Fibroblast of gingiva (primary cell): ENCODE measurements at regions not wholly inside any gene's neighbourhood (a gene's known extent, or its start where the extent isn't known, plus 50 kb on each side); places are given as distances from the start of the nearest gene placed in this dataset.
"Not testable (repeated sequence)": the region's sequence is repeated elsewhere in the genome, so short reads cannot be mapped to it uniquely, and the experiment has no call there.

Experiments used
- DNase-seq: peaks from one replicate; pipeline ENCODE4 v3.0.0-alpha.2; 2011; ENCODE audit warnings: low read depth

DNA sequence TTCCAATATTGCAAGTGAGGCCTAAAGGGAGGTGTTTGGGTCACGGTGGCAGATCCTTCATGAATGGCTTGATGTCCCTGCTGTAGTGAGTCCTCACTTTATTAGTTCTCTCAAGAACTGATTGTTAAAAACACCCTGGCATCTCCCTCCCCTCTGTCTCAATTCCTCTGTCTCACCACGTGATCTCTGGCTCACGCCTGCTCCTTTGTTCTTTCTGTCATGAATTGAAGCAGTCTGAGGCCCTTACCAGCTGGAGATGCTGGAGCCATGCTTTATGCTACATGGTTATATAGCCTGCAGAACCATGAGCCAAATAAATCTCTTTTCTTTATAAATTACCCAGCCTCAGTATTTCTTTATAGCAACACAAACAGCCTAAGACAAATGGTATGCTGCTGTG is 980.7 kb upstream of the GRIA3 start:
- DNase-seq, result no peak

DNA sequence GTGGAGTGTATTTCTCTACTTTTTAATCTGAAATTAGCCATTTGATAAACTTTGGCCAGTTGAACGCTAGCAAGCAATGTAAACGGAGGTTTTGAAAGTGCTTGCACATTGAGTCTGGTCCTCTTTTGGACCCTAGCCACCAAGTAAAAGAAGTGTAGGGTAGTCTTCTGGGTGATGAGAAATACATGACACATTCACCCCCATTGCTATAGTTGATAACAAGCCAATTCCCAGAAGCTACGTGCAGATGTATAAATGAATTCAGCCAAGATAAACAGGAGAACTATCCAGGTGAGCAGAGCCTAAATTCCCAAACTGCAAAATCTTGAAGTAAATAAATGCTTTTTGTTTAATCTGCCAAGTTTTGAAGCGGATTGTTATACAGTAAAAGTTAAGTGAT is 965.4 kb upstream of the GRIA3 start:
- DNase-seq, result no peak

DNA sequence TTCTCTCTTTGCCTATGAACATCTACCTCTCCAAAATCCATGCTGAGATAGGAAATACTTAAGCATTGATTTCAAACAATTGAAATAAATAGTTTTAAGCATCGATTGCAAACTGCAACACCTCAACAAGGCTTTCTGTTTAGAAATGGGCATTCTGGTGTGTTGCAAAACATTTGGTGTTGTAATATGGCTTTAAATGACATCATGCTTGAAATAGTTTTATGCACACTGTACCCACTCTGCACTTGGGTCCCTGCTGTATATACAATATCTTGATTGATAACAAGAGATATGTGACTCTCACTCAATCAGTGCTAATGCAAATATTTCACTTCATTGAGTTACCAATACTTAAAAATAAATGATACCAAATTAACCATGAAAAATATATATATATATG is 964.9 kb upstream of the GRIA3 start:
- DNase-seq, result peak; percentile 1

DNA sequence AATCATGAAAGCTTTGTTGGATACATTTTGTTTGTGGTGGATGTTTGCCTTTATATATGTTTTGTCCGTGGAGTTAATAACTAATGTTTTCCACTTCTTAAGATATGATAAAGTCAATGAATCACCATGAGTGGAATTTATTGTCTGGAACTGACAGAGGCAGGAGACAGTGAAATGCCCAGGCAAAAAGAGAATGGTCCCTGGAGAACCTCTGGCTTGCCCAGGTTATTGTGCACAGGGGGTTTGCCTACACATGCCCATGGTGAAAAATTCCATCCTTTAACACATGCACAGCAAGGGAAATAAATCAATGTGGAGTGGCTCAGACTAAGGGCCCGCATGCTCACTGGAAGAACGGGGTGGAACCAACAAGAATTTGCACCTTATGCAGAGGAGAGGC is 964.3 kb upstream of the GRIA3 start:
- DNase-seq, result no peak

DNA sequence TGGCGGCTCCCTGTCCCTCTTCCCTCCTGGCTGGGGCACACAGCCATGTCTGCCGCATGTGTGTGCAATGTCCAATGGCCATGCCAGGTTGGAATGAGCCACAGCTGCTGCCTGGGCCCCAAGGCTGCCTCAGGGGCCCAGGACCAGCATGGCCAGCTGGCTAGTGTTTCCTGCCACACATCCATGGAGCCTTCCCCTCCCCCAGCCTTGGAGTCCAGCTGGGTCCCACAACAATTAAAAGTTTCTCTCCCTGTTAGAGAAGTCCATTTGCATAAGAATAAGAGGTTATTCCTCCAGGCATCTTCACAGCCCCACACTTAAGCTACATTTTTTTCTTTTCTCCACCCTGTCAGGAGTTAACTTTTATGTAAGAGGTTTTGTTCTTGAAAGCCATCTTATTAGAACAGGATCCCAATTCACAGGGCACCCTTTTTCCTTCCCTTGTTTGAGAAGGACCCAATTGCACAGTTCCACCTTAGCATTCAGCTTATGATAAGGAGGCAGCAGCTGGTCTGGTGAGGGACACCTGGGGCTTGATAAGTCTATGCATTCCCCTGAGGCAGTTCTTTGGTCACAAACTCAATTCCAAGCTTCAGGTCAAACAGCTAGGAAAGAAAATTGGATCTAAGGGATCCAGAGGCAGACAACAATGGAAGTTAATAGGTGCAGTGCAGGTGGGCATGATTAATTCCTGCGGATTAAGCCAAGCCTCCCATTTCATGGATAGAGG is 963.3 kb upstream of the GRIA3 start:
- no peak for DNase-seq

DNA sequence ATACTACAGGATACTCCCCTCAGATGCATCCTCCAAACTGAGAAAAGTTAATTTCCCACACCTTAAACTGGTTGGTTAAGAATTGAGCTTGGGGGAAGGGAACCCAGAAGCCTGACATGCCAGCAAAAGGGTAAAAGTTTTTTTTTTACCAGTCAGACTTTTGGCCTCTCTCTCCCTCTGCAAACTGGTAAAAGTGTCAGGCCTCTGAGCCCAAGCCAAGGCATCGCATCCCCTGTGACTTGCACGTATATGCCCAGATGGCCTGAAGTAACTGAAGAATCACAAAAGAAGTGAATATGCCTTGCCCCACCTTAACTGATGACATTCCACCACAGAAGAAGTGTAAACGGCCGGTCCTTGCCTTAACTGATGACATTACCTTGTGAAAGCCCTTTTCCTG is 962.3 kb upstream of the GRIA3 start:
- DNase-seq, result not testable (repeated sequence)

DNA sequence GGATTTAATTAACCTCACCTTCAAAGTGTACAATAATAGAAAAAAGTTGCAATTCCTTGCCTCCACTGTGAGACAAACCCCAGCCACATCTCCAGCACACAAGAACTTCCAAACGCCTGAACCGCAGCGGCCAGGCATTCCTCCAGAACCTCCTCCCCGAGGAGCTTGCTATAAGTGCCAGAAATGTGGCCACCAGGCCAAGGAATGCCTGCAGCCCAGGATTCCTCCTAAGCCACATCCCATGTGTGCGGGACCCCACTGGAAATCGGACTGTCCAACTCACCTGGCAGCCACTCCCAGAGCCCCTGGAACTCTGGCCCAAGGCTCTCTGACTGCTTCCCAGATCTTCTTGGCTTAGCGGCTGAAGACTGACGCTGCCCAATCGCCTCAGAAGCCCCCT is 959.9 kb upstream of the GRIA3 start:
- DNase-seq, result not testable (repeated sequence)

DNA sequence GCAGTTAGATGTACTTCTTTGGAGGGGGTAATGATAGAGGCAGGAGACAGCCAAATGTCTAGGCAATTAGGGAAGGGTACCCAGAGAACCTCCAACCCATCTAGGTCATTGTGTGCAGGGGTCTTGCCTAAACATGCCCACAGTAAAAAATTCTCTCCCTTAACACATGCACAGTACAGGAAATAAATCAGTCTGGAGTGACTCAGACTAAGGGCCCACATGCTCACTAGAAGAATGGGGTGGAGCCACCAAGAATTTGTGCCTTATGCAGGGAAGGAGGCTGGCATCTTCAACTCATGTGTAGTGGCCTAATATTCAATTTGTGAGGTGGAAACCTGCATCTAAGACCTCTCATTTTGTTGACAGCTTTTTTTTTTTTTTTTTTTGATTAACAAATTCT is 945.3 kb upstream of the GRIA3 start:
- DNase-seq, result no peak

DNA sequence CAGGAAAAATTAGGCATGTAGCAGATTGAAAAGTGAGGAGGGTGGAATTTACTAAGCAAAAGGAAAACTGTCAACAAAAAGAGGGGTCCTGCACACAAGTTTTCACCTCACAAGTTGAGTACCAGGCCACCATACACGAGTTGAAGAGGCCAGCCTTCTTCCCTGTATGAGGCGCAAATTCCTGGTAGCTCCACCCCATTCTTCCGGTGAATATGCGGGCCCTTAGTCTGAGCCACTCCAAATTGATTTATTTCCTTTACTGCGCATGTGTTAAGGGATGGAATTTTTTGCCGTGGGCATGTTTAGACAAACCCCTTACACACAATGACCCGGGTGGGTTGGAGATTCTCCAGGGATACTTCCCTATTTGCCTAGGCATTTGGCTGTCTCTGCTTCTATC is 942.1 kb upstream of the GRIA3 start:
- no peak for DNase-seq

DNA sequence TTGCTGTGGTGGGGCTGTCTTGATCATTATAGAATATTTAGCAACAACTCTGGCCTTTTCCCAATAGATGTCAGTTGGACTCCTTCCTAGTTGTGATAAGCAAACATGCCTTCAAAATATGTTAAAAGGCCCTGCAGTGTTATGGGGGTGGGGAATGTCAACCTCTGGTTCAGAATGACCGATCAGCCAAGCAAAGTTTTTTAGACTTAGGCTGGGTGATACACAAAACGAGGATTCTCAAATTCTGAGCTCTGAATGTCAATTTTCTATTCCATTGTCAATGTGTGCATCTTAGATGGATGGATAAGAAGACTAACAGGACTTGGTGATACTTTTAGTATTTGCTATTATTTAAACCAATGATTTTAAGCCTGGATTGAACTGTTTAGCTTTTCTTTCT is 940.0 kb upstream of the GRIA3 start:
- DNase-seq, result no peak

DNA sequence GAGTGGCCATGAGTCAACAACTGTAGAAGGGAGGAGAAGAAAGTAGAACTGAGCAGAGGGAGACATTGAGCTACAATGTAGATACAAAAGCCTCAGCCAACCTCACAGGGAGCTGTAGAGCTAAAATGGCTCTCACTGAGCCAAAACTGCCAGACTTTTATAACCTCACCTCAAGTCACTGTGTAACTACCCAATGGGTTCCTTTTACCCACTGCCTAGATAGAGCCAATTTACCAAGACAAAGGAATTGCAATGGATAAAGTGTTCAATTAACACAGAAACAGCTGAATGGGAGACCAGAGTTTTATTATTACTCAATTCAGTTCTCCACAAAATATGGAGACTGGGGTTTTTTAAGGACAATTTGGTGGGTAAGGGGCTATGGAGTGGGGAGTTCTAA is 938.9 kb upstream of the GRIA3 start:
- DNase-seq, result no peak

DNA sequence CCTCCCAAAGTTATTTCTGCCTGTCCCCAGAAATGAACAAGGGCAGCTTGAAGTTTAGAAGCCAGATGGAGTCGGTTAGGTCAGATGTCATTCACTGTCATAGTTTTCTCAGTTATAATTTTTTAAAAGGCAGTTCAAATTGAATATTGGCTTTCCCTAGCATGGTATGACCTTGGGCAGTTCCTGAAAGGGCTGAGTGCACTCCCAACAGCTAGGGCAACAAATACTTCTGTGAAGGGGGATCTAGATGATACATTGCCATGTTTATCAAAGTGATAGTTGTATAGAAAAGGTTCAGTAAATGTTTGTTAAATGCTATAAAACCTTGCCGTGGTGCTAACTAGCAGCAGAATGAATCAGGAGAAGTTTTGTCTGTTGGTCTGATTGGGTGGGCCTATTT is 938.1 kb upstream of the GRIA3 start:
- no peak for DNase-seq

DNA sequence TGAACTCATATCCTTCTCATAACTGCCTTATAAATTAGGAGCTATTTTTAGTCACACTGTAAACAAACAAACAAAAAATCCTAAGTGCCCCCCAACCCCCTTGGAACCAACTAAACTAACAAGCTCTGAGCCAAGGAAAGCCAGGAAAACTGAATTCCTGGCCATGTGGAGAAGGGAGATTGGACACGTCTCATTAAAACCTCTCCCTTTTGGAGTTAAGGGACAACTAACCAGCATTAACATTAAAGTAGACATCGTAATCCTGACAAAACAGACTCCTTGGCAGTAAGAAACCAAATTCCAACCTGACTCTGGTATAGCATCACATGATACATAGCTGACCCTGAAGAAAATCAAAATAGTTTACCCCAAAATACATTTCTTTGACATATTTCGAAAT is 937.1 kb upstream of the GRIA3 start:
- DNase-seq, result no peak

DNA sequence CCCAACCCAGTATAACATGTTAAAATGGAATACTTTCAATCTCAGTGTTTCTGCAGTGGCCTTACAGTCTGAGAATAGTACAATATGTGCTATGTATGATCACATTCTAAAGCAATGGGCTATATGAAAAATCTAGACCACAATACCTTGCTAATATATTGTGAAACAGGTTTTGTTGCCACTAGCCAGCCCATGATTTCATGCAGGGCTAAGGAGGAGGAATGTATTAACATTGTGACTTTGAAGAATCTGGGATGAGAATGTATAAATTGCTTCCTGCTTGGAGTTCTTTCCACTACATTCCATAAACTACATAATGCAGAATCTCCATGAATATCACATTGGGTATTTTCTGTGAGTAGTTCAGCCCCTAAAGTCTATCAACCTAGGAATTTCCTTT is 935.4 kb upstream of the GRIA3 start:
- DNase-seq, result no peak

DNA sequence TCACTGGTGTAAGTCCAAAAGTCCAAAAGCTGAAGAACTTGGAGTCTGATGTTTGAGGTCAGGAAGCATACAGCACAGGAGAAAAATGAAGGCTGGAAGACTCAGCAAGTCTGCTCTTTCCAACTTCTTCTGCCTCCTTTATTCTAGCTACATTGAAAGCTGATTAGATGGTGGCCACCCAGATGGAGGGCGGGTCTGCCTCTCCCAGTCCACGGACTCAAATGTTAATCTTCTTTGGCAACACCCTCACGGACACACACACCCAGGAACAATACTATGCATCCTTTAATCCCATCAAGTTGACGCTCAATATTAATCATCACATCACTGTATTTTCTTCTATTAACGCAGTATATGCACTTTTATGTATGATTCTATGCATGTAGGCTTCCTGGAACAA is 931.6 kb upstream of the GRIA3 start:
- DNase-seq, result no peak

DNA sequence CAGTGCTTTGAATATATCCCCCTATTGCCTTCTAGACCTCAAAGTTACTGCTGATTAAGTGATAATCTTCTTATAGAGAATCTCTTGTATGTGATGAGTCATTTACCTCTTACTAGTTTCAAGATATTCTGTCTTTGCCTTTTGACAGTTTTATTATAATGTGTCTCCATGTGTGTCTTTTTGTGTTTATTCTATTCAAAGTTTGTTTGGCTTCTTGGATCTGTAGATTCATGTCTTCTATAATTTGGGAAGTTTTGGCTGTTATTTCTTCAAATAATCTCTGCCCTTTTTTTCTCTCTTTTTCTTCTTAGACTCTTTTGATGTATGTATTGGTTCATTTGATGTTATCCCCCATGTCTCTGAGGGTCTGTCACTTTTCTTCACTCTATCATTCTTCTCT is 915.7 kb upstream of the GRIA3 start:
- DNase-seq, result no peak

DNA sequence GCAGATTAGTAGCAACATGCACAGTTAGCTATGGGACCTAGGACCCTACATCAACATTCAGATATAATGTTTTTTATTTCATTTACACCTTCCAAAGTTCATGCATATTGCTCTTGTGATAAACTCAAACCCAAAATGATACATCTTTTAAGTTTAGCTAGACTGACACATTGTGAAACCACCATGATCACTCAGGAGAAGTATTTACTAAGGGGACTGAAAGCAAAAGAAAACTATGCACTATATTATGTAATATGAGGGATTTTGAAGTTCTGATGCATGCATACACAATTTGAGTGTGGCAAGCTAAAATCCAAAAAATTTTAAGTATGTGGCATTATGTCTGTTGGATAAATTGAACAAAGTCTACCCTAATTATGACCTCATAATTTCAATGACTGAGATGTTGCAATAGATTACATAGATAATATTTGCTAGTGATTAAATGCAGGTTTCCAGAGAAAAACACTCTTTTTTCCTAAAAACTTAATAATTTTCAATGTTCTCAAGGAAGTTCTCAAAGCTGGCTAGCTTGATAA is 914.8 kb upstream of the GRIA3 start:
- DNase-seq, result peak; percentile 22

DNA sequence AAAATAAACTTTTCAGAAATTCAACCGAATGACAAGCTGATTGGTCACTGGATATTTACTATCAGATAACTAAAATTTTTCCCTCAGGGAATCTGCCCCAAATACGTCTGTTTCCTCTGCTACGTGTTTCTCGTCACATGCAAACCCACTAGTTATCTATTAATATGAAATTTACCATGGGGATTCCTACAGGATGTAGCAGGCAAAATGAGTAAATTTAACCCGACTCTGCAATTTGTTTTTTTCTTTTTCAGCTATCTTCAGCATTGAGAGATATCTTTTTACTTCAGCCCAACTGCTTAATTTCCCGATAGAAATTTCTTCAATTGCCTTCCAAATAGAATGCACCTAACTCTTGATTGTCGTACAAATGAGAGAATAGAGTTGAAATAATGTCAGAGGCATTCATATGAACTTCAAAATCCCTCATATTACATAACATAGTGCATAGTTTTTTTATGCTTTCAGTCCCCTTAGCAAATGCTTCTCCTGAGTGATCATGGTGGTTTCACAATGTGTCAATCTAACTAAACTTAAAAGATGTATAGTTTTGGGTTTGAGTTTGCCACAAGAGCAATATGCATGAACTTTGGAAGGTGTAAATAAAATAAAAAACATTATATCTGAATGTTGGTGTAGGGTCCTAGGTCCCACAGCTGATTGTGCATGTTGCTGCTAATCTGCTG is 913.1 kb upstream of the GRIA3 start:
- no peak for DNase-seq

DNA sequence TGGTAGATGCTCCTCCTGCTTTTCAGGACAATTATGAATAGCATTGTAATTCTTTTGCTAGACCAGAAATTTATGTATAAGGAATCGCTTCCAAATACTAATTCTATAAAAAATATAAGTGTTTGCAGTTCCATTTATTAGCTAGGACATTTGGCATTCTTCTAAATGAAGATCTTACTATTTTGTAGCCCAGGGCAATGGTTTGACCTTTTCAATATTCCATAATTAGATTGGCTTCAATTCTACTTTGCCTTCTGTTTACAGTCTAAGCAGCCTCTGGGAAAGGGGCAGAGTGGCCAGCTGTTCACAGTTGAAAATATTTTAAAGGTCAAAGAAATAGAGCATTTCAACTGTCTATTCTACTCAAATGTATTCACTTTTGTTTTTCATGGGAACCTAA is 912.1 kb upstream of the GRIA3 start:
- DNase-seq, result no peak

DNA sequence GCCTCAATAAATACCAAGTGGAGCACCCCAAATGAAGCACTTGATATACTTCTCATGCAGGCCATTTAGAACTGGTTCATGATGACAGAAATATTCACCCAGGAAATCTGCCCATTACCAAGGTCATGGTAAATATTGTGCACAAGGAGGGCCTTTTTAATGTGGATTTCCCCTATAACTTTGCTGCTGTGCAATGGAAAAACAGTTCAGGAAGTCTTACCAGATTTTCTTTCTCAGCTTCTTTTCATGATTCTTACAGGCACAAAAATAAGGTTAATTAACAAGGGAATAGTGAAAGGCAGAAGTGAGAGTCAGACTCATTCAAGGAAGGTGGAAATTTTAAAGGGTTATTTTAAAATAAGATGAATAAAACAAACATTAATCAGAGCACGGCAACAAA is 904.3 kb upstream of the GRIA3 start:
- no peak for DNase-seq

DNA sequence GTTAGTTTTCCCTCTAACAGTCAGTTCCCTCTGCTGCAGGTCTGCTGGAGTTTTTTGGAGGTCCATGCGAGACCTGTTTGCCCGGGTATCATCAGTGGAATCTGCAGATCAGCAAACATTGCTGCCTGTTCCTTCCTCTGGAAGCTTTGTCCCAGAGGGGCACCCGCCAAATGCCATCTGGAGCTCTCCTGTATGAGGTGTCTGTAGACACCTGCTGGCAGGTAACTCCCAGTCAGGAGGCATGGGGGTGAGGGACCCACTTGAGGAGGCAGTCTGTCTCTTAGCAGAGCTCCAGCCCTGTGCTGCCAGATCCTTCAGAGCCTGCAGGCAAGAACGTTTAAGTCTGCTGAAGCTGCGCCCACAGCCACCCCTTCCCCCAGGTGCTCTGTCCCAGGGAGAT is 884.3 kb upstream of the GRIA3 start:
- not testable (repeated sequence) for DNase-seq

DNA sequence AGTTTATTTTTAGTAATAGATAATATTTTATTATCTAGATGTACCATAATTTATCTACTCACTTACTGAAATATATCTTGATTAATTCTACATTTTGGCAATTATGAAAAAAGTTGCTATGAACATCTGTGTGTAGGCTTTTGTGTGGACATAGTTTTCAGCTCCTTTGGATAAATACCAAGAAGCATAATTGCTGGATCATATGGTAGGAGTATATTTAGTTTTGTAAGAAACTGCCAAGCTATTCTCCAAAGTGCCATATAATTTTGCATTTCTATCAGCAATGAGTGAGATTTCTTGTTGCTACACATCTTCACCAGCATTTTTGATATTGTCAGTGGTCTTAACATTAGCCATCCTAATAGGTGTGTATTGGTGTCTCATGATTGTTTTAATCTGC is 882.6 kb upstream of the GRIA3 start:
- no peak for DNase-seq

DNA sequence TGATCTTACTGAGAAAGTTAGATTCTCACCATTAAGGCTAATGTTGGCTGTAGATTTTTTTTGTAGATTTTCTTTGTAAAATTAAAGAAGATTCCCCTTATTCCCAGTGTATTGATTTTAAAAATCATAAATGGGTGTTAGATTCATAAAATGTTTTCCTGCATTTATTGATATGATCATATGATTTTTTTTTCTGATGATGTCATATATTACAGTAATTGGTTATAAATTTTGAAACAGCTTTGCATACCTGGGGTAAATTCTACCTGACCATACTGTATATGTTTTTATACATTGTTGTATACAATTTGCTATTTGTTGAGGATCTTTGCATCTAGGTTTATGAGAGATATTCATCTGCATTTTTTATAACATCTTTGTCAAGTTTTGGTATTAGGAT is 880.3 kb upstream of the GRIA3 start:
- DNase-seq, result no peak

DNA sequence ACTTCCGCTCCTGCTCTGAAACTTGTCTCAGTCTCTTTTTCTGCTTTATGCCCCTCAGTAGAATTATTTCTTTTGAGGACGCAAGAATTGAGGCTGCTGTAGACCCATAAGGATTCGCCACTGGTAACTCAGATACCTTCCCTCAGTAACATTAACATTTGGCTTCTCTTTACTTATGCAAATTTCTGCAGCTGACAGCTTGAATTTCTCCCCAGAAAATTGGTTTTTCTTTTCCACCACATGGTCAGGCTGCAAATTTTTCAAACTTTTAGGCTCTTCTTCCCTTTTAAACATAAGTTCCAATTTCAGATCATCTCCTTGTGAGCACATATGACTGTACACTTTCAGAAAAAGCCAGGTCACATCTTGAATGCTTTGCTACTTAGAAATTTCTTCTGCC is 839.3 kb upstream of the GRIA3 start:
- no peak for DNase-seq
